K562 (cell line): ENCODE measurements at regions not wholly inside any gene's neighbourhood (a gene's known extent, or its start where the extent isn't known, plus 50 kb on each side); places are given as distances from the start of the nearest gene placed in this dataset.

ENCODE experiments used
- ATF6 ChIP-seq: sonication (generic); formaldehyde crosslinking; IDR thresholded peaks from 2 replicates; pipeline ENCODE4 v1.4.0; 2020; ENCODE audit warnings: mild to moderate bottlenecking, missing genetic modification reagents
- COPS2 ChIP-seq: fragments of 450-650 bp; conservative IDR thresholded peaks from 2 replicates; pipeline ENCODE4 v1.6.1; 2016; ENCODE audit warnings: mild to moderate bottlenecking, moderate library complexity
- FOXM1 ChIP-seq, 2 experiments: fragments of 450-650 bp in 1 of 2; sonication (generic) in 1 of 2; formaldehyde crosslinking in 1 of 2; IDR thresholded peaks; 2 replicates each; pipeline versions ENCODE4 v1.6.1 to v1.9.0; 2017 to 2022; ENCODE audit warnings: low read depth in 2 of 2, mild to moderate bottlenecking in 2 of 2, missing genetic modification reagents in 1 of 2, moderate library complexity in 1 of 2
- GATA2 ChIP-seq: sonication (generic); formaldehyde crosslinking; IDR thresholded peaks from 2 replicates; pipeline ENCODE4 v1.4.0; 2020; ENCODE audit warnings: mild to moderate bottlenecking, missing genetic modification reagents
- KDM1A ChIP-seq, 2 experiments: fragments of 450-650 bp; IDR thresholded peaks; 2 replicates each; pipeline ENCODE4 v1.6.1; 2016; ENCODE audit warnings: mild to moderate bottlenecking in 2 of 2
- PATZ1 ChIP-seq: fragments of 250-450 bp; sonication (Bioruptor Pico); IDR thresholded peaks from 2 replicates; pipeline ENCODE4 v1.5.0; 2020; ENCODE audit warnings: mild to moderate bottlenecking, borderline replicate concordance
- PHB2 ChIP-seq: fragments of 450-650 bp; IDR thresholded peaks from 2 replicates; pipeline ENCODE4 v1.6.1; 2017; ENCODE audit warnings: low read depth
- PTBP1 ChIP-seq: fragments of 200-400 bp; formaldehyde crosslinking; IDR thresholded peaks from 2 replicates; pipeline ENCODE4 v1.6.1; 2017; ENCODE audit warnings: low read depth, low read length
- RFX5 ChIP-seq: IDR thresholded peaks from 2 replicates; pipeline ENCODE4 v1.6.1; 2011; ENCODE audit warnings: low read depth, mild to moderate bottlenecking, improper control_type of control experiment, low read length
- ZNF592 ChIP-seq: fragments of 450-650 bp; IDR thresholded peaks from 2 replicates; pipeline ENCODE4 v1.6.1; 2017; ENCODE audit warnings: antibody characterized with exemption, mild to moderate bottlenecking
- TF ChIP-seq, protein P1 (sequence below), 2 experiments: fragments of 450-650 bp in 1 of 2; sonication (generic) in 1 of 2; formaldehyde crosslinking in 1 of 2; IDR thresholded peaks in 1 of 2; conservative IDR thresholded peaks in 1 of 2; 2 replicates each; pipeline versions ENCODE4 v1.6.1 to v1.8.1; 2016 to 2023; ENCODE audit warnings: mild to moderate bottlenecking in 2 of 2, moderate library complexity in 2 of 2, inconsistent platforms in 1 of 2, missing genetic modification reagents in 1 of 2

DNA sequence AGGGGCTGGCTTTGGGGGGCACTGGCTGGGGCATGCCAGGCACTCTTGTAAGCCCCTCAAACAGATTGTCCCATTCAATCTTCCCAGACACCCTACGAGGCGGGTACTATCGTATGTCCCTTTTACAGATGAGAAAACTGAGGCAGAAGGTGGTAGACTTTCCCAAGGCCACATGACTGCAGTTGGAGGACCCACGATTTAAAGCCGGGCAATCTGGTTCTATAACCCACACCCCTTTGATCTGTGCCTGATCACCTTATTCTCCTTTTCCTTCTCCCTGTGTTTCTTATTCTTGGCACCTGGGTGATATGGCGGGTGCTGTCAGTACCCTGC is 146.3 kb upstream of the IRX3 start:
- TF ChIP-seq PTBP1 = no peak
- no peak for TF ChIP-seq PATZ1 (CRISPR knock-in tag)
- TF ChIP-seq KDM1A (IDR thresholded peaks at IDR 0.05) = no peak
- no peak for TF ChIP-seq FOXM1 (IDR thresholded peaks at IDR 0.05; ENCODE audit: low read depth)
- no peak for TF ChIP-seq FOXM1 (CRISPR knock-in tag; IDR thresholded peaks at IDR 0.05; ENCODE audit: low read depth)
- TF ChIP-seq, protein P1, sequence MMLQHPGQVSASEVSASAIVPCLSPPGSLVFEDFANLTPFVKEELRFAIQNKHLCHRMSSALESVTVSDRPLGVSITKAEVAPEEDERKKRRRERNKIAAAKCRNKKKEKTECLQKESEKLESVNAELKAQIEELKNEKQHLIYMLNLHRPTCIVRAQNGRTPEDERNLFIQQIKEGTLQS (IDR thresholded peaks at IDR 0.05) = no peak
- TF ChIP-seq, protein P1 (CRISPR knock-in tag; conservative IDR thresholded peaks at IDR 0.05) = no peak
- no peak for TF ChIP-seq GATA2 (CRISPR knock-in tag)
- TF ChIP-seq ATF6 (CRISPR knock-in tag) = no peak
- TF ChIP-seq RFX5 = no peak
- TF ChIP-seq ZNF592 = no peak
- TF ChIP-seq PHB2 = no peak
- TF ChIP-seq COPS2 = no peak
